CD4-positive, CD25-positive, alpha-beta regulatory T cell (primary cell): ENCODE measurements at regions not wholly inside any gene's neighbourhood (a gene's known extent, or its start where the extent isn't known, plus 50 kb on each side); places are given as distances from the start of the nearest gene placed in this dataset.

Source experiments
- ATAC-seq, 2 donors: fragments of 150-1000 bp; cut with Tn5 transposase; one replicate each; pipeline ENCODE4 v1.10.0; 2021; ENCODE audit warnings: low read depth in 2 of 2, moderate number of reproducible peaks in 2 of 2, moderate library complexity in 1 of 2
- DNase-seq, 3 donors: peaks; one replicate each; pipeline versions ENCODE4 v3.0.0 to v3.0.0-alpha.2; 2012 to 2022; ENCODE audit warnings: mixed read lengths in 1 of 3
- H3K27ac ChIP-seq: one replicate; pipeline ENCODE4 v1.7.0; 2013; ENCODE audit warnings: mild to moderate bottlenecking, low read length; ENCODE audit not compliant: insufficient read depth, poor library complexity, severe bottlenecking
- H3K27me3 ChIP-seq: one replicate; pipeline ENCODE4 v1.7.0; 2013; ENCODE audit warnings: low read length; ENCODE audit not compliant: control insufficient read depth, insufficient read depth
- H3K36me3 ChIP-seq: one replicate; pipeline ENCODE4 v1.7.0; 2013; ENCODE audit warnings: mild to moderate bottlenecking, low read length, moderate library complexity; ENCODE audit not compliant: control insufficient read depth, insufficient read depth
- H3K4me1 ChIP-seq: 2 replicates; pipeline ENCODE4 v1.7.0; 2013; ENCODE audit warnings: mild to moderate bottlenecking, low read length; ENCODE audit not compliant: insufficient read depth, control insufficient read depth, poor library complexity, severe bottlenecking
- H3K4me3 ChIP-seq: one replicate; pipeline ENCODE4 v1.7.0; 2013; ENCODE audit warnings: low read depth, mild to moderate bottlenecking, low read length, moderate library complexity
- H3K9me3 ChIP-seq, 2 experiments: 1 replicate in 1 of 2; 2 replicates in 1 of 2; pipeline ENCODE4 v1.7.0; 2013; ENCODE audit warnings: low read length in 2 of 2, mild to moderate bottlenecking in 1 of 2, moderate library complexity in 1 of 2; ENCODE audit not compliant: control insufficient read depth in 2 of 2
- H3K27ac Mint-ChIP-seq, 3 donors: one replicate each; pipeline ENCODE4 v1.8.0; 2020 to 2022; ENCODE audit warnings: mild to moderate bottlenecking in 3 of 3, mixed read lengths in 3 of 3, moderate library complexity in 2 of 3
- H3K27me3 Mint-ChIP-seq: one replicate; pipeline ENCODE4 v1.8.0; 2022; ENCODE audit warnings: mild to moderate bottlenecking, mixed read lengths
- H3K36me3 Mint-ChIP-seq: one replicate; pipeline ENCODE4 v1.8.0; 2020; ENCODE audit warnings: mixed read lengths
- H3K4me1 Mint-ChIP-seq, 4 donors: one replicate each; pipeline ENCODE4 v1.8.0; 2020 to 2022; ENCODE audit warnings: mixed read lengths in 4 of 4, mild to moderate bottlenecking in 1 of 4
- H3K4me3 Mint-ChIP-seq, 4 donors: one replicate each; pipeline ENCODE4 v1.8.0; 2020 to 2022; ENCODE audit warnings: mild to moderate bottlenecking in 4 of 4, mixed read lengths in 4 of 4, moderate library complexity in 3 of 4
- H3K9me3 Mint-ChIP-seq, 7 donors: one replicate each; pipeline ENCODE4 v1.8.0; 2020 to 2022; ENCODE audit warnings: mixed read lengths in 7 of 7, mild to moderate bottlenecking in 3 of 7, moderate library complexity in 2 of 7

GRCh38 chr3:21163956-21164355 lies 587.1 kb downstream of the ZNF385D start:
- ATAC-seq (no peak), DNase-seq (no peak)
- H3K4me3 Mint-ChIP-seq = no peak overlapping the region
- Histone ChIP-seq H3K27ac (no peak overlapping the region), H3K4me3 (no peak overlapping the region), H3K27me3 (no peaks in the 10 kb centered on the region), H3K9me3 (peaks cover 0 to 4% of the 10 kb centered on the region in 2 experiments), H3K4me1 (no peaks in the 10 kb centered on the region), H3K36me3 (no peaks in the 10 kb centered on the region)
- H3K4me1 Mint-ChIP-seq = no peaks in the 10 kb centered on the region
- no peaks in the 10 kb centered on the region for H3K36me3 Mint-ChIP-seq
- H3K27me3 Mint-ChIP-seq = no peaks in the 10 kb centered on the region
- no peak overlapping the region for H3K27ac Mint-ChIP-seq
- H3K9me3 Mint-ChIP-seq = peaks cover 0 to 38% (median 4%) of the 10 kb centered on the region in 7 donors

GRCh38 chr3:21159543-21159906 lies 591.5 kb downstream of the ZNF385D start:
- ATAC-seq (no peak), DNase-seq (no peak)
- Mint-ChIP-seq H3K9me3 (peaks cover 2 to 40% (median 5%) of the 10 kb centered on the region in 7 donors), H3K4me1 (no peaks in the 10 kb centered on the region), H3K27ac (no peak overlapping the region), H3K4me3 (no peak overlapping the region), H3K27me3 (no peaks in the 10 kb centered on the region), H3K36me3 (no peaks in the 10 kb centered on the region)
- H3K36me3 ChIP-seq = no peaks in the 10 kb centered on the region
- no peak overlapping the region for H3K4me3 ChIP-seq
- peaks cover 0 to 3% of the 10 kb centered on the region in 2 experiments for H3K9me3 ChIP-seq
- no peaks in the 10 kb centered on the region for H3K4me1 ChIP-seq
- H3K27me3 ChIP-seq = no peaks in the 10 kb centered on the region
- no peak overlapping the region for H3K27ac ChIP-seq

- Mint-ChIP-seq H3K9me3 (peaks cover 2 to 41% (median 5%) of the 10 kb centered on the region in 7 donors), H3K36me3 (no peaks in the 10 kb centered on the region), H3K27me3 (no peaks in the 10 kb centered on the region), H3K4me1 (no peaks in the 10 kb centered on the region), H3K27ac (no peak overlapping the region), H3K4me3 (no peak overlapping the region)
- DNase-seq (no peak), ATAC-seq (no peak)
- H3K4me1 ChIP-seq = no peaks in the 10 kb centered on the region
- H3K9me3 ChIP-seq = peaks cover 0 to under 1% of the 10 kb centered on the region in 2 experiments
- H3K4me3 ChIP-seq = no peak overlapping the region
- H3K27ac ChIP-seq = no peak overlapping the region
- H3K36me3 ChIP-seq = no peaks in the 10 kb centered on the region
- no peaks in the 10 kb centered on the region for H3K27me3 ChIP-seq
These were observed 592.0 kb downstream of the ZNF385D start for GRCh38 chr3:21158861-21159542.

- no peaks in the 10 kb centered on the region for H3K27me3 Mint-ChIP-seq
- ATAC-seq (no peak), DNase-seq (no peak)
- H3K4me1 Mint-ChIP-seq = no peaks in the 10 kb centered on the region
- H3K9me3 Mint-ChIP-seq = peaks cover 0 to 28% (median 4%) of the 10 kb centered on the region in 7 donors
- H3K4me1 ChIP-seq = no peaks in the 10 kb centered on the region
- no peak overlapping the region for H3K27ac Mint-ChIP-seq
- no peak overlapping the region for H3K4me3 Mint-ChIP-seq
- no peak overlapping the region for H3K4me3 ChIP-seq
- H3K36me3 Mint-ChIP-seq = no peaks in the 10 kb centered on the region
- no peaks in the 10 kb centered on the region for H3K9me3 ChIP-seq
- H3K27ac ChIP-seq = no peak overlapping the region
- no peaks in the 10 kb centered on the region for H3K27me3 ChIP-seq
- H3K36me3 ChIP-seq = no peaks in the 10 kb centered on the region
These were observed 596.1 kb downstream of the ZNF385D start for GRCh38 chr3:21154911-21155310.

GRCh38 chr3:21152555-21152954 lies 598.5 kb downstream of the ZNF385D start:
- Mint-ChIP-seq H3K9me3 (peaks cover 0 to 18% (median 4%) of the 10 kb centered on the region in 7 donors), H3K27me3 (no peaks in the 10 kb centered on the region), H3K4me3 (no peak overlapping the region), H3K36me3 (no peaks in the 10 kb centered on the region), H3K27ac (no peak overlapping the region), H3K4me1 (no peaks in the 10 kb centered on the region)
- no peaks in the 10 kb centered on the region for H3K9me3 ChIP-seq
- DNase-seq = no peak
- no peak overlapping the region for H3K4me3 ChIP-seq
- no peak overlapping the region for H3K27ac ChIP-seq
- H3K27me3 ChIP-seq = no peaks in the 10 kb centered on the region
- H3K36me3 ChIP-seq = no peaks in the 10 kb centered on the region
- no peaks in the 10 kb centered on the region for H3K4me1 ChIP-seq
- no peak for ATAC-seq

GRCh38 chr3:21142949-21143348 lies 608.1 kb downstream of the ZNF385D start:
- Mint-ChIP-seq H3K4me1 (no peaks in the 10 kb centered on the region), H3K27ac (no peak overlapping the region), H3K9me3 (peaks cover 0 to 10% (median 5%) of the 10 kb centered on the region in 7 donors), H3K27me3 (peaks cover 4% of the 10 kb centered on the region), H3K4me3 (no peak overlapping the region), H3K36me3 (no peaks in the 10 kb centered on the region)
- Histone ChIP-seq H3K4me3 (no peak overlapping the region), H3K9me3 (no peaks in the 10 kb centered on the region), H3K36me3 (no peaks in the 10 kb centered on the region), H3K27me3 (no peaks in the 10 kb centered on the region), H3K27ac (no peak overlapping the region), H3K4me1 (no peaks in the 10 kb centered on the region)
- ATAC-seq = no peak
- no peak for DNase-seq

- H3K27me3 Mint-ChIP-seq = peaks cover 4% of the 10 kb centered on the region
- no peak for DNase-seq
- no peak overlapping the region for H3K27ac Mint-ChIP-seq
- H3K9me3 ChIP-seq = no peaks in the 10 kb centered on the region
- no peaks in the 10 kb centered on the region for H3K36me3 Mint-ChIP-seq
- H3K4me3 Mint-ChIP-seq = no peak overlapping the region
- H3K4me1 ChIP-seq = no peaks in the 10 kb centered on the region
- H3K27me3 ChIP-seq = no peaks in the 10 kb centered on the region
- no peak overlapping the region for H3K4me3 ChIP-seq
- no peak overlapping the region for H3K27ac ChIP-seq
- H3K4me1 Mint-ChIP-seq = no peaks in the 10 kb centered on the region
- no peaks in the 10 kb centered on the region for H3K36me3 ChIP-seq
- H3K9me3 Mint-ChIP-seq = peaks cover 0 to 13% (median 8%) of the 10 kb centered on the region in 7 donors
- ATAC-seq = no peak
These were observed 609.0 kb downstream of the ZNF385D start for GRCh38 chr3:21142031-21142430.

- H3K9me3 ChIP-seq = no peaks in the 10 kb centered on the region
- no peaks in the 10 kb centered on the region for H3K27me3 Mint-ChIP-seq
- no peak overlapping the region for H3K27ac ChIP-seq
- no peak overlapping the region for H3K4me3 Mint-ChIP-seq
- no peaks in the 10 kb centered on the region for H3K36me3 Mint-ChIP-seq
- no peaks in the 10 kb centered on the region for H3K4me1 ChIP-seq
- ATAC-seq = no peak
- no peaks in the 10 kb centered on the region for H3K36me3 ChIP-seq
- no peak overlapping the region for H3K4me3 ChIP-seq
- peaks cover 0 to 9% (median 2%) of the 10 kb centered on the region in 7 donors for H3K9me3 Mint-ChIP-seq
- H3K27me3 ChIP-seq = no peaks in the 10 kb centered on the region
- no peaks in the 10 kb centered on the region for H3K4me1 Mint-ChIP-seq
- no peak overlapping the region for H3K27ac Mint-ChIP-seq
- no peak for DNase-seq
These were observed 610.2 kb downstream of the ZNF385D start for GRCh38 chr3:21140785-21141184.
